ENCODE measurements at regions not wholly inside any gene's neighbourhood (a gene's known extent, or its start where the extent isn't known, plus 50 kb on each side); places are given as distances from the start of the nearest gene placed in this dataset.

GRCh38 chr2:63751901-63752300, 89.8 kb upstream of the UGP2 start:
- TF ChIP-seq YY1 (IDR thresholded peaks at IDR 0.05; ENCODE audit: low read depth) (no peak), USF1 (IDR thresholded peaks at IDR 0.05) (no peak), TCF12 (IDR thresholded peaks at IDR 0.05; ENCODE audit: low read depth) (no peak), EP300 (IDR thresholded peaks at IDR 0.05; ENCODE audit: borderline replicate concordance) (no peak), CREB1 (IDR thresholded peaks at IDR 0.05; ENCODE audit: low read depth) (no peak), EGR1 (IDR thresholded peaks at IDR 0.05) (no peak), ZBTB7A (IDR thresholded peaks at IDR 0.05; ENCODE audit: low read depth) (no peak), TAF1 (IDR thresholded peaks at IDR 0.05; ENCODE audit: low read depth) (no peak)

- TF ChIP-seq EGR1 (IDR thresholded peaks at IDR 0.05): no peak
- no peak for TF ChIP-seq REST (IDR thresholded peaks at IDR 0.05; ENCODE audit: low read depth)
- TF ChIP-seq USF1 (IDR thresholded peaks at IDR 0.05): no peak
- no peak for TF ChIP-seq TAF1 (IDR thresholded peaks at IDR 0.05; ENCODE audit: low read depth)
- no peak for TF ChIP-seq YY1 (IDR thresholded peaks at IDR 0.05; ENCODE audit: low read depth)
- TF ChIP-seq NFIC (IDR thresholded peaks at IDR 0.05): no peak
- TF ChIP-seq TEAD4 (IDR thresholded peaks at IDR 0.05): no peak
- no peak for TF ChIP-seq FOXM1 (IDR thresholded peaks at IDR 0.05; ENCODE audit: borderline replicate concordance, low read depth)
- TF ChIP-seq MAX (IDR thresholded peaks at IDR 0.05): no peak
- TF ChIP-seq TCF12 (IDR thresholded peaks at IDR 0.05; ENCODE audit: low read depth): no peak
- TF ChIP-seq EP300 (IDR thresholded peaks at IDR 0.05; ENCODE audit: borderline replicate concordance): no peak
- TF ChIP-seq RAD21 (IDR thresholded peaks at IDR 0.05; ENCODE audit: low read depth): no peak
Measured at GRCh38 chr2:63755216-63755615, 86.5 kb upstream of the UGP2 start.

GRCh38 chr2:63755965-63756364, 85.7 kb upstream of the UGP2 start:
- TF ChIP-seq CREB1 (IDR thresholded peaks at IDR 0.05; ENCODE audit: low read depth) (no peak), REST (IDR thresholded peaks at IDR 0.05; ENCODE audit: low read depth) (no peak), EP300 (IDR thresholded peaks at IDR 0.05; ENCODE audit: borderline replicate concordance) (peak; percentile 38; the same call in 1 of the 2 replicates), MAX (IDR thresholded peaks at IDR 0.05) (no peak), CEBPB (IDR thresholded peaks at IDR 0.05) (no peak), NFIC (IDR thresholded peaks at IDR 0.05) (peak; percentile 48; the same call in 1 of the 2 replicates), TEAD4 (IDR thresholded peaks at IDR 0.05) (peak; percentile 66), USF1 (IDR thresholded peaks at IDR 0.05) (no peak), EGR1 (IDR thresholded peaks at IDR 0.05) (no peak), TAF1 (IDR thresholded peaks at IDR 0.05; ENCODE audit: low read depth) (no peak), FOXM1 (IDR thresholded peaks at IDR 0.05; ENCODE audit: borderline replicate concordance, low read depth) (no peak), TCF12 (IDR thresholded peaks at IDR 0.05; ENCODE audit: low read depth) (no peak), RAD21 (IDR thresholded peaks at IDR 0.05; ENCODE audit: low read depth) (no peak), ZBTB7A (IDR thresholded peaks at IDR 0.05; ENCODE audit: low read depth) (no peak), YY1 (IDR thresholded peaks at IDR 0.05; ENCODE audit: low read depth) (no peak)

- no peak for TF ChIP-seq USF1 (IDR thresholded peaks at IDR 0.05)
- TF ChIP-seq CEBPB (IDR thresholded peaks at IDR 0.05): peak; percentile 52
Measured at GRCh38 chr2:63763391-63763941, 78.2 kb upstream of the UGP2 start.

GRCh38 chr2:63764630-63765029, 77.1 kb upstream of the UGP2 start:
- no peak for TF ChIP-seq REST (IDR thresholded peaks at IDR 0.05; ENCODE audit: low read depth)
- TF ChIP-seq CREB1 (IDR thresholded peaks at IDR 0.05; ENCODE audit: low read depth): no peak
- TF ChIP-seq EP300 (IDR thresholded peaks at IDR 0.05; ENCODE audit: borderline replicate concordance): no peak
- no peak for TF ChIP-seq TAF1 (IDR thresholded peaks at IDR 0.05; ENCODE audit: low read depth)
- no peak for TF ChIP-seq YY1 (IDR thresholded peaks at IDR 0.05; ENCODE audit: low read depth)
- TF ChIP-seq TCF12 (IDR thresholded peaks at IDR 0.05; ENCODE audit: low read depth): no peak

All from Ishikawa (cell line).